ENCODE measurements at regions not wholly inside any gene's neighbourhood (a gene's known extent, or its start where the extent isn't known, plus 50 kb on each side); places are given as distances from the start of the nearest gene placed in this dataset.

DNA sequence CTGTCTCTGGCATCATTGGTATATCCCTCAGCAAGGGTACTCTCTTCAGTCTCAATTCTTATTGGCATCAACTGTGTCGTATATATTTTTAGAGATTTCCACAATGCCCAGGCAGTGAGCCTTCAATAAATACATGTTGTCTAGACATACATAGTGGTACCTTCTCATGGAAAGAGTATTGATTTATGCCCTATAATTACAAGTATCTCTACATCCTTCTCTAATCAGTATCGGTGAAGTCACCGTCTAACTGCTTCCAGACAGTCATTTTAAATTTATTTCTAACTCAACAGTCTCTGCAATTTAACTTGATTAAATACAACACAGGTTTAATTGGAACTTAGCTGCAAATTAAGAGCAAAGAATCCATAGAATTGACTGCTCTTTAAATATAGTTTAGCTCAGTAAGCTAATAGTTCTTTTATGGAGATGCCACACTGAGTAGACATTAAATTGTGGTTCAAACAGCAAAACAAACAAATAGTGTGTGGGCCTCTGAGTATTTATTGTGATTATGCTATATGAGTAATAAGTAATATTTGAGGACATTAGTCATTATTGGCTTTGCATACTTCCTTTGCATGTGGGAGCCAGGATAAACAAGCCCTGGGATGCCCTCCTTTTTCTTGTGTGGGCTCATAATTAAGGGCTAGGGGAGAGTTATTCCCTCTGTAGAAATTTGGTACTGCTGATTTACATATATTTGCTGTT is 126.9 kb upstream of the DUSP10 start:
- TF ChIP-seq, protein P1, sequence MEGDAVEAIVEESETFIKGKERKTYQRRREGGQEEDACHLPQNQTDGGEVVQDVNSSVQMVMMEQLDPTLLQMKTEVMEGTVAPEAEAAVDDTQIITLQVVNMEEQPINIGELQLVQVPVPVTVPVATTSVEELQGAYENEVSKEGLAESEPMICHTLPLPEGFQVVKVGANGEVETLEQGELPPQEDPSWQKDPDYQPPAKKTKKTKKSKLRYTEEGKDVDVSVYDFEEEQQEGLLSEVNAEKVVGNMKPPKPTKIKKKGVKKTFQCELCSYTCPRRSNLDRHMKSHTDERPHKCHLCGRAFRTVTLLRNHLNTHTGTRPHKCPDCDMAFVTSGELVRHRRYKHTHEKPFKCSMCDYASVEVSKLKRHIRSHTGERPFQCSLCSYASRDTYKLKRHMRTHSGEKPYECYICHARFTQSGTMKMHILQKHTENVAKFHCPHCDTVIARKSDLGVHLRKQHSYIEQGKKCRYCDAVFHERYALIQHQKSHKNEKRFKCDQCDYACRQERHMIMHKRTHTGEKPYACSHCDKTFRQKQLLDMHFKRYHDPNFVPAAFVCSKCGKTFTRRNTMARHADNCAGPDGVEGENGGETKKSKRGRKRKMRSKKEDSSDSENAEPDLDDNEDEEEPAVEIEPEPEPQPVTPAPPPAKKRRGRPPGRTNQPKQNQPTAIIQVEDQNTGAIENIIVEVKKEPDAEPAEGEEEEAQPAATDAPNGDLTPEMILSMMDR (IDR thresholded peaks at IDR 0.05 in 4 of 5, conservative IDR thresholded peaks at IDR 0.05 in 1 of 5) = no peak
- no peak for TF ChIP-seq POLR2A (IDR thresholded peaks at IDR 0.05)
